Activated naive CD8-positive, alpha-beta T cell treated with anti-CD3 and anti-CD28 coated beads, Interleukin-2, amount 50 U/mL, for 24 hours (primary cell): ENCODE measurements at regions not wholly inside any gene's neighbourhood (a gene's known extent, or its start where the extent isn't known, plus 50 kb on each side); places are given as distances from the start of the nearest gene placed in this dataset.

ENCODE experiments used
- ATAC-seq: fragments of 150-1000 bp; cut with Tn5 transposase; one replicate; pipeline ENCODE4 v1.10.0; 2021
- DNase-seq: peaks from one replicate; pipeline ENCODE4 v3.0.0; 2021
- H3K27ac Mint-ChIP-seq: one replicate; pipeline ENCODE4 v1.8.0; 2021; ENCODE audit warnings: mild to moderate bottlenecking, mixed read lengths
- H3K27me3 Mint-ChIP-seq: one replicate; pipeline ENCODE4 v1.8.0; 2021; ENCODE audit warnings: mixed read lengths
- H3K36me3 Mint-ChIP-seq: one replicate; pipeline ENCODE4 v1.8.0; 2021; ENCODE audit warnings: low read depth, mixed read lengths
- H3K4me1 Mint-ChIP-seq: one replicate; pipeline ENCODE4 v1.8.0; 2021; ENCODE audit warnings: mixed read lengths
- H3K4me3 Mint-ChIP-seq: one replicate; pipeline ENCODE4 v1.8.0; 2021; ENCODE audit warnings: mild to moderate bottlenecking, moderate library complexity, mixed read lengths
- H3K9me3 Mint-ChIP-seq: one replicate; pipeline ENCODE4 v1.8.0; 2021; ENCODE audit warnings: mixed read lengths

DNA sequence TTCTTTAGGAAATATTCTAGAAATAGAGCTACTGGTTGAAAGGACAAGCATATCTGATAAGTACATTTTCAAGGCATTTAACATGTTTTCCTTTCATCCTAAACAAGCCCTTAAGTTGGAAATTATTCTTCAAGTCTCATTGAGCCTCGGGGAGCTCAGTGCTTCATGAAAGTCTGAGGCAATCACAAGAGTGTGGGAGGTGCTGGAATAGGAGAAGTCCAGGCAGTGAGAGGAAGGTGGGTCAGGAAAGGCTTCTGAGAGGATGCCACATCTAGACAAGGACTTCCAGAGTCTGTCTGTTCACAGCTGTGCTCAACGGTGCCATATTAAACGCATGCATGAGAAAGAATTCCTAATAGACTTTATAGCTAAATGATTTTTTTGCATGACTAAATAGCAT is 69.8 kb downstream of the CD83 start:
- no peak overlapping the region for H3K4me3 Mint-ChIP-seq
- H3K27me3 Mint-ChIP-seq = no peaks in the 10 kb centered on the region
- no peak for ATAC-seq
- H3K36me3 Mint-ChIP-seq = no peaks in the 10 kb centered on the region
- H3K9me3 Mint-ChIP-seq = no peaks in the 10 kb centered on the region
- H3K27ac Mint-ChIP-seq = no peak overlapping the region
- DNase-seq = no peak
- no peaks in the 10 kb centered on the region for H3K4me1 Mint-ChIP-seq

DNA sequence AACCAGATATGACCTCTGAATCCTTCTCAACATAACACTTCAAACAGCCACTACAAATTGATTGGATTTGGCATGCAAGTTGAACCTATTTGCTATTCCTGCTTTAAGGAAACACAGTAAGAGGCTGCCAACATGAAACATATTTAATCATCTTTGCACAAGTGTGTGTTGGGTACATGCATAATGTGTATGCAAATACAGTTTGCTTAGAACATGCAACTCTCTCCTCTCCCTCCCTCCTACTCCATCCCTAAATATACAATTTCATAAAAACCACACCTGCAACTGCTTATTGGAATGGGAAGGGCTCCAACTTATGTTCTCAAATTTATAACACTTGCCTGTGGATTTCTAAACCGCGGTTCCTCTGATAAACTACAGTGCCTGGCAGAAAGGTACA is 71.5 kb downstream of the CD83 start:
- DNase-seq (no peak), ATAC-seq (no peak)
- H3K4me1 Mint-ChIP-seq = no peaks in the 10 kb centered on the region
- no peaks in the 10 kb centered on the region for H3K9me3 Mint-ChIP-seq
- no peak overlapping the region for H3K27ac Mint-ChIP-seq
- H3K27me3 Mint-ChIP-seq = peaks cover 2% of the 10 kb centered on the region
- H3K4me3 Mint-ChIP-seq = no peak overlapping the region
- no peaks in the 10 kb centered on the region for H3K36me3 Mint-ChIP-seq

DNA sequence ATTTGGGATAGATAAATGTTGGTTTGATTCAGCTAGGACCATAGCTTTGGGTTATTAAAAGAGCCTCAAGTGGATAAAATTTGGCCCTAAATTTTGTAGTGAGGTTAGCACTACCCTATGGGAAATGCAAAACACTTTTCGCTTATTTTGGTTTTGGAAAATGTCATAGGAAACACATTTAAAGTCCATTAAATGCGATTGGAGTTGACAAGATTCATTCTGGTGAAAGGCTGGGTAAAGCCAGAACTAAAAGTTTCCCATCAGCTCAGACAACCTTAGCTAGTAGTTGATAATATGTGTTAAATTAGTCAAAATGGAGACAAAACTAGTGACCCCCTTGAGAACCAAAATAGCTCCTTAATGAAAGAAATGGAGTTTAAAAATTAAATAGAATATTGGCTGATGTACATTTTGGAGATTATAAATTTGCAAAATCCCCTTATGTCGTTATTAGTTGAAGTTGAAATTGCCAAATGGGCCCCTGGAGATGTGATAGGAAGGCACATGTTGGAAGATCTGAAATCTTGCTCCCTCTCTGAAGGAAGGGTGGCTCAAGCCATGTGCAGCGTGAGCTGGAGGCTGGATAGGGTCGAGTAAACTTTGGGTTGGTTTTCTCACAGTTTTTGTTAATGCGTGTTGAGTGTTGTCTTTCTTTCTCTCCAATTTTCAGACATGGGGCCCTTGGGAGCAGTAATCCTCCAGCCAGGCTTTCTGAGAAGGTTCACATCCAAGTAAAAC is 72.8 kb downstream of the CD83 start:
- peaks cover 2% of the 10 kb centered on the region for H3K27me3 Mint-ChIP-seq
- DNase-seq (no peak), ATAC-seq (no peak)
- no peaks in the 10 kb centered on the region for H3K9me3 Mint-ChIP-seq
- H3K4me1 Mint-ChIP-seq = no peaks in the 10 kb centered on the region
- H3K36me3 Mint-ChIP-seq = no peaks in the 10 kb centered on the region
- no peak overlapping the region for H3K4me3 Mint-ChIP-seq
- H3K27ac Mint-ChIP-seq = no peak overlapping the region

DNA sequence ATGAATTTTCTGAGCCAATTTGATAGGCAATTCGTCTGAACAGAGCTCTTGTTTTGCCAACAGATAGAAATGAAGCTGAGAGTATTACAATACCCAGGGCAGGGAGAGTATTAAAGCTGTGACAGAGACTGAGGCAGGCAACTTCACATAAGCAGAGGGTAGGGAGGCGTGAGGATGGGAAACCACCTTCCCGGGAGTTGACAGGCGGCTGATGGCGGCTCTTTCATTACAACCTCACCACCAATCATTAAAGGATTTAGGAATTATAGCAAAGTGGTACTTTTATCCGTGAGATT is 73.3 kb downstream of the CD83 start:
- DNase-seq (no peak), ATAC-seq (no peak)
- Mint-ChIP-seq H3K27ac (no peak overlapping the region), H3K36me3 (no peaks in the 10 kb centered on the region), H3K27me3 (peaks cover 2% of the 10 kb centered on the region), H3K4me1 (no peaks in the 10 kb centered on the region), H3K4me3 (no peak overlapping the region), H3K9me3 (no peaks in the 10 kb centered on the region)

DNA sequence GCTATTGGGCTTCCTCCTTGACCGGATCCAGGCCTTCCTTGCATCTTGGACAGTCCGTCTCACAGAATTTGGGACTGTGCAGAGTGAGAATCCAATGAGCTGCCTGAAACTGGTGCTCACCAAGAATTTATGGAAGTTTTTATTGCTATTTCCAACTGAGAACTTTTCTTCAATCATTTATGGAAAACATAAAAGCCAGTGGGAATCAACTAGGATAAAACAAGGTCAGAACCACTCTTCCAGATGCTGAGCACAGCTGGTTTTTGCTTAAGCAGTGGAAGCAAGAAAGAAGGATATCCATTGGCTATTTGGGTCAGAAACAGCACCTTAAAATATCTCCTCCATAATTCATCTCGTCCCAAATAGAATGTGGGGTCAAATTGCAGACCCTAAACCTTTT is 74.2 kb downstream of the CD83 start:
- H3K27me3 Mint-ChIP-seq = peaks cover 2% of the 10 kb centered on the region
- H3K4me1 Mint-ChIP-seq = no peaks in the 10 kb centered on the region
- DNase-seq (no peak), ATAC-seq (no peak)
- no peak overlapping the region for H3K4me3 Mint-ChIP-seq
- no peaks in the 10 kb centered on the region for H3K9me3 Mint-ChIP-seq
- H3K36me3 Mint-ChIP-seq = no peaks in the 10 kb centered on the region
- H3K27ac Mint-ChIP-seq = no peak overlapping the region

DNA sequence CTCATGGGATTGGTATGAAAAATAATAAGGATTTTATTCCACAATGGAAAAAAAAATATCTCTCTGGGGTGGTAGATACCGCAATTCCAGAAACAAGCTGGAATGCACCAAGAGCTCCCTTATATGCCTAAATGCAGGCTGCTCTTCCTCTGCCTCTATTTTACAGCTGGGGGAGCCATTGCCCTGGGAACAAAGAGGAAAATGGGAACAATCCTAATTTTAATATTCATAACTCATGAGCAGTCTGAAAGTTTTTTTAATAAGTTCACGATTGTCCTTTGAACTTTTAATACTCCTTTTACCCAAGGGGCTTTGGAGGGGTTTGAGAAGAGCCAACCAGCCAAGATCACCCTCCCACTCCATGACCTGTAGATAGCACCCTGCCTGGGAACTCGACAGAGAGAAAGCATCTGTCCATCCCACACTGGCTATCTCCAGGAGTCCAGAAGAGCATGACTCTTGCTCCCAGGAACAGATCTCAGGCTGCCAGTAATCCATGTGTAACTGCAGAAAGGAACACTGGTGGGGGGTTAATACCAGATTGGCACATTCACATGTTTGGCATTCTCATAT is 74.7 kb downstream of the CD83 start:
- Mint-ChIP-seq H3K9me3 (no peaks in the 10 kb centered on the region), H3K27ac (no peak overlapping the region), H3K4me1 (no peaks in the 10 kb centered on the region), H3K36me3 (no peaks in the 10 kb centered on the region), H3K27me3 (peaks cover 2% of the 10 kb centered on the region), H3K4me3 (no peak overlapping the region)
- ATAC-seq = no peak
- DNase-seq = no peak

DNA sequence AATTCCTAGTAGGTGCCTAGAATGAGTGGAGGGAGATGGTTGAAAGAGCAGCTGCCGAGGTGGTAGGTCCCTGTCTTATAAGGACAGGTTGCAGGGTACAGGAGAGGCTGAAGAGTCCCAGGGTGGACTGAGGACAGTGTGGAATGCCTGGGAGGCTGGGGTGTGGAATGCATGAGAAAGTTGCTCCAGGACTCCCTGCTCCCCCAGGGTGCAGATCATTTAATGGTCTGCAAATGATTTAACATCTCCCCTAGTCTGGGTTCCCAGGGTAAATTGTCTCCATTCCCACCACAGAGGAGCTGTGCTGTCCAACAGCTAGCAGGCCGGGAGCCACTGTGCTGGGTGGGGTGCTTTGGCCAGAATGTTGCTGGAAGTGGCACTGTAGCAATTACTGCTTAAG is 76.0 kb downstream of the CD83 start:
- no peak overlapping the region for H3K27ac Mint-ChIP-seq
- no peaks in the 10 kb centered on the region for H3K4me1 Mint-ChIP-seq
- H3K4me3 Mint-ChIP-seq = no peak overlapping the region
- DNase-seq (no peak), ATAC-seq (no peak)
- peaks cover 2% of the 10 kb centered on the region for H3K27me3 Mint-ChIP-seq
- H3K36me3 Mint-ChIP-seq = no peaks in the 10 kb centered on the region
- H3K9me3 Mint-ChIP-seq = no peaks in the 10 kb centered on the region

DNA sequence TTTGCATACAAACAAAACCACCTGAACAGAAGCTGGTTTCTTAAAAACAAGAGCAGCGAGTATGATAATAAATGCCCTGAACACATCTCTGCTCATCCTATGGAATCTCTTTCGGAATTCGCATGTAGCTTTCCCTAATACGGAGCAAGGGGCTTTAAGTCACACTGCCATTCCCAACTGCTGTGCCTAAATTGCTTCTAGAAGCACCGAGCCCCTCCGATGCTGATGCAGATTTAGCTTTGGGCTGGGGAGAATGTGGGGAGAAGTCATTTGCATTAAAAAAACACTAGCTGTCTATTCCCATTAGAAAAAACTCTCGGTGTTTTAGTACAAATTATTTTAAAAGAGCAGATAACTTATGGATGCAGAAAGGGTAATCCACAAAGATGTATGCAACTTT is 76.9 kb downstream of the CD83 start:
- Mint-ChIP-seq H3K36me3 (no peaks in the 10 kb centered on the region), H3K9me3 (no peaks in the 10 kb centered on the region), H3K4me1 (no peaks in the 10 kb centered on the region), H3K4me3 (no peak overlapping the region), H3K27me3 (peaks cover 2% of the 10 kb centered on the region), H3K27ac (no peak overlapping the region)
- DNase-seq (no peak), ATAC-seq (no peak)

DNA sequence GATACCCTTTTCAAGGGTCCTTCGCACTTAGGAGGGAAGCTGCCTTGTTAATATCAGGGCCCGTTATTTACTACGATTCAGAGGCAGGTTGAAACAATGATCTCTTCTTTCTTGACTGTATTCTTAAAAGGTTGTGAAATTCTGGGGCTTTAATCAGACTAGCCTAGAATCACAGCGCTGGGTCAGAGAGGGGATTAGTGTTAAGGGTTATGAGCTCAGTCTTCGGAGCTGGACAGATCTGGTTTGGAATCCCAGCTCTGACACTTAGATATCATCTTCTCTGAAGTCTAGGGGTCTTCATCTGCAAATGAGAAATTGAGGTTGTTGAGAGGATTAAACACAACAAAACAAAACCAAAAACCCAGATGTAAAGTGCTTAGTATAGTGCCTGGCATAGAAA is 77.4 kb downstream of the CD83 start:
- no peak overlapping the region for H3K27ac Mint-ChIP-seq
- H3K9me3 Mint-ChIP-seq = no peaks in the 10 kb centered on the region
- no peaks in the 10 kb centered on the region for H3K36me3 Mint-ChIP-seq
- no peak overlapping the region for H3K4me3 Mint-ChIP-seq
- peaks cover 2% of the 10 kb centered on the region for H3K27me3 Mint-ChIP-seq
- H3K4me1 Mint-ChIP-seq = no peaks in the 10 kb centered on the region
- no peak for ATAC-seq
- DNase-seq = no peak

DNA sequence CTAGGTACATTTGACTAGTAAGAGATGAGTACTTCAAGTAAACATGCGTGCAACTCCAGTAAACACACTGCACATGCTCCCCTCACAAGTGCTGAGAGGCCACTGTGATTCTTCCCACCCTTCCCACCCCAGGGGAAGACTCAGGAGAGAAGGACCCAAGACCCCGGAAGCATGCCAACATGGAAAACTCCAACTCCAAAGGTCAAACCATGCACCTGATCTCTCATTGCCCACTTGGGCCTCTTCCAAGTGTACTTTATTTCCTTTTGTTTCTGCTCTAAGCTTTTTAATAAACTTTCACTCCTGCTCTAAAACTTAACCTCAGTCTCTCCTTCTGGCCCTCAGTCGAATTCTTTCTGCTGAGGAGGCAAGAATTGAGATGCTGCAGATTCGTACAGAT is 78.5 kb downstream of the CD83 start:
- DNase-seq (no peak), ATAC-seq (no peak)
- Mint-ChIP-seq H3K4me3 (no peak overlapping the region), H3K9me3 (no peaks in the 10 kb centered on the region), H3K27me3 (peaks cover 2% of the 10 kb centered on the region), H3K36me3 (no peaks in the 10 kb centered on the region), H3K27ac (no peak overlapping the region), H3K4me1 (no peaks in the 10 kb centered on the region)

DNA sequence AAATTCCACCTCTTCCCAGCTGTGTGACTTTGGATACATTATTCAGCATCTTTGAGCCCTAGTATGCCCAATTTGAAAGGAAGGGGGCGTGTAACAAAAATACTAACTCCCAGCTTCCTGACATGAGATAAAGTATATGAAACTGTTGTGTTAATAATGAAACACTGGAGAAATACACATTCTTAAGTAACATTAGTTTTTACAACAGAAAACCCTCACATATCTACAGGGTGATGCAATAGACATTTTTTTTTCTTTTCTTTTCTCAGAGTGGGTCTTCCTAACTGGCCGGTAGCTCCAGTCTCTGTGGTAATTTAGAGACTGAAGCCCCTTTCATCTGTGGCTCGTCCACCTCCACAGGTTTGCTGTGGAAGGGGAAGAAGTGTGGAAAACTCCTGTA is 79.5 kb downstream of the CD83 start:
- Mint-ChIP-seq H3K9me3 (no peaks in the 10 kb centered on the region), H3K27ac (no peak overlapping the region), H3K4me3 (no peak overlapping the region), H3K4me1 (no peaks in the 10 kb centered on the region), H3K36me3 (no peaks in the 10 kb centered on the region), H3K27me3 (peaks cover 2% of the 10 kb centered on the region)
- ATAC-seq (no peak), DNase-seq (no peak)

DNA sequence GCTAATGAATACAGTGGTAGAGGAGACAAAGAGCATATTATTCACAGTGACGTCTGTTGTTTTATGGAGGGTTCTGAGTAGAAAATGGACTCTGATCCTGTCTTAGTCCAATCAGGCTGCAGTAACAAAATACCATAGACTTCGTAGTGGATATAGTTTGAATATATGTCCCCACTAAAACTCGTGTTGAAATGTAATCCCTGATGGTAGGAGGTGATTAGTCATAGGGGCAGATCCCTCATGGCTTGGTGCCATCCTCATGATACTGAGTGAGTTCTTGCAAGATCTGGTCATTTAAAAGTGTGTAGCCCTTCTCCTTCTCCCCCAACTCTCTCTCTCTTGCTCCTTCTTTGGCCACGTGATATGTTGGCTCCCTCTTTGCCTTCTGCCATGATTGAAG is 82.5 kb downstream of the CD83 start:
- Mint-ChIP-seq H3K4me3 (no peak overlapping the region), H3K36me3 (no peaks in the 10 kb centered on the region), H3K4me1 (no peaks in the 10 kb centered on the region), H3K27ac (no peak overlapping the region), H3K9me3 (no peaks in the 10 kb centered on the region), H3K27me3 (no peaks in the 10 kb centered on the region)
- DNase-seq (no peak), ATAC-seq (no peak)

DNA sequence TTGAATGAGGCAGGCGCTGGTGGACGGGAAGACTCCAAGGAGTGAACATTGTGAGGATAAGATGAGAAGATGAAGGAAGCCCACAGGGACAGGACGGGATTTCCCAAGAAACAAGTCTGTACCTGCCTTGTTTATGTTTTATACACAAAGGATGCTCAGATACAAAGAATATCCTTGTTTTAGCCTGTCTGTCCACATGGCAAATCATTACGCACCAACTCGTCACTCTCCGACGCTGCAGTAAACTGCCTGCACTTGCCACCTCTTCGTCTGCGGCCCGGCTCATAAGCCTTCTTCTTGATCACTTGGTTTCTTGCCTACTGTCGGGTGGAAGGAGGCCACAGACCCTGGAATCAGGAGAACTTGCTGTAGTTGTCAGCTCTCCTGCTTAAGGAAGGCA is 85.4 kb downstream of the CD83 start:
- Mint-ChIP-seq H3K27me3 (no peaks in the 10 kb centered on the region), H3K36me3 (no peaks in the 10 kb centered on the region), H3K4me3 (no peak overlapping the region), H3K27ac (no peak overlapping the region), H3K4me1 (peaks cover 8% of the 10 kb centered on the region), H3K9me3 (no peaks in the 10 kb centered on the region)
- DNase-seq (no peak), ATAC-seq (no peak)

DNA sequence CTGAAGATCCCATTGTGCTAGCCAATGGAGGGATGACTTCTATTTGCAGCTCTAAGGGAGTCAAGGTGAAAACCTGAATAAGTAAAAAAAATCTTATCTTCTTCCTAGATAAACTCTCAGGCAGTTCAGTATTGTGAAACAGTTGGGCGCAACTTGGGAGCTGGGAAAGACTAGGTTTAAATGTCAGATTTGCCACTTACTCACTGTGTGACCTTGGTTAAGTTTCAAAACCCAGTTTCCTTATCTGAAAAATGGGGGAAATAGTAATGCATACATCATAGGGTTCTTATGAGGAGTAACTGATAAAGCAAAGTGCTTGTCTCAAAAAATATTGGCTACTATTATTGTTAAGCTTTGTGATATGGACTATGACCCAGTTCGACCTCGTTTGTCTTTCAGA is 88.8 kb downstream of the CD83 start:
- no peak overlapping the region for H3K4me3 Mint-ChIP-seq
- H3K27ac Mint-ChIP-seq = no peak overlapping the region
- peaks cover 18% of the 10 kb centered on the region for H3K4me1 Mint-ChIP-seq
- no peaks in the 10 kb centered on the region for H3K27me3 Mint-ChIP-seq
- H3K36me3 Mint-ChIP-seq = no peaks in the 10 kb centered on the region
- ATAC-seq = no peak
- H3K9me3 Mint-ChIP-seq = no peaks in the 10 kb centered on the region
- no peak for DNase-seq

DNA sequence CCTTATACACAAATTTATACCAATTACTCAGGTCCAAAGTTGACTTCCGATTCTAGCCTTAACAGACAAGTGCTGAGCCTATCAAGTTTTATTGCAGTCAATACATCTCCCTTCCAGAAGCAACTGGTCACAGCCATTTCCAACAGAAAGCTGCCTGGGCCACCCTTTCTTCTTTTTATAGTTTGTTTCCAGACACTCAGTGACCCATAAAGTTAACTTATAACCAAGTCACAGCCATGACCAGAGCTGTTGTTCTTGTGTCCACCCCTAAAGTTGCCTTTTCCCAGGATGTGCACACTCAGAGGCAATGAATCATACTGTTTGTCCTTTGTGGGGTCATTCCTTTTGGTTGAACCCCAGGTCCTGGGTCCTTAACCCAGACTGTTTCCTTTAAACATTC is 89.9 kb downstream of the CD83 start:
- H3K36me3 Mint-ChIP-seq = no peaks in the 10 kb centered on the region
- H3K4me3 Mint-ChIP-seq = no peak overlapping the region
- no peaks in the 10 kb centered on the region for H3K27me3 Mint-ChIP-seq
- no peaks in the 10 kb centered on the region for H3K9me3 Mint-ChIP-seq
- no peak for DNase-seq
- H3K4me1 Mint-ChIP-seq = peaks cover 28% of the 10 kb centered on the region
- H3K27ac Mint-ChIP-seq = no peak overlapping the region
- ATAC-seq = no peak

DNA sequence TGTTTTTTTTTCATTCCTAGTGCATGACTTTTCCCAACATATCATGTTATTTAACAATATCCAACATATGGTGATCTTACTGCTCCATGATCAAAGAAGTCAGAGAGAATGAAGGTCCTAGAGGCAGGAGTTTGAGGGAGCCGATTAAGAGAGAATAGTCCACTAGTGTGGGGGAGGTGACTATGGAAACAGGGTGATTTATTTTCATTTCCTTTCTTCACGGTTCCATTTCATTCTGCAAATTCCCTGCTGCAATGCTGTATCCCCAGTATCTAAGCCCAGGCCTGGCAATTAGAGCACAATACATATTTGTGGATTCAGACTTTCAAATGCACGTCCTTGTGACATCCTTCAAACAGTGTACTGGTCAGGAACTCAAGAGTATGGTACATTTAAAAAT is 91.4 kb downstream of the CD83 start:
- Mint-ChIP-seq H3K27ac (no peak overlapping the region), H3K4me1 (peaks cover 31% of the 10 kb centered on the region), H3K9me3 (no peaks in the 10 kb centered on the region), H3K36me3 (no peaks in the 10 kb centered on the region), H3K27me3 (no peaks in the 10 kb centered on the region), H3K4me3 (no peak overlapping the region)
- DNase-seq (no peak), ATAC-seq (no peak)
